HG03159 (cell line): ENCODE measurements at regions not wholly inside any gene's neighbourhood (a gene's known extent, or its start where the extent isn't known, plus 50 kb on each side); places are given as distances from the start of the nearest gene placed in this dataset.
A peak's percentile ranks its signal among the peaks of the same experiment; 100 is the strongest.
"Not testable (repeated sequence)": the region's sequence is repeated elsewhere in the genome, so short reads cannot be mapped to it uniquely, and the experiment has no call there.

Experiments used
- ATAC-seq: cut with Tn5 transposase; IDR thresholded peaks from one replicate; pipeline ENCODE4 v1.9.1; 2021; ENCODE audit warnings: mild to moderate bottlenecking, moderate library complexity; ENCODE audit not compliant: unreplicated experiment

GRCh38 chr1:93774707-93775106 is 93.1 kb upstream of the BCAR3 start:
- ATAC-seq = no peak

GRCh38 chr1:93773049-93773838 is 91.6 kb upstream of the BCAR3 start:
- ATAC-seq = no peak

DNA sequence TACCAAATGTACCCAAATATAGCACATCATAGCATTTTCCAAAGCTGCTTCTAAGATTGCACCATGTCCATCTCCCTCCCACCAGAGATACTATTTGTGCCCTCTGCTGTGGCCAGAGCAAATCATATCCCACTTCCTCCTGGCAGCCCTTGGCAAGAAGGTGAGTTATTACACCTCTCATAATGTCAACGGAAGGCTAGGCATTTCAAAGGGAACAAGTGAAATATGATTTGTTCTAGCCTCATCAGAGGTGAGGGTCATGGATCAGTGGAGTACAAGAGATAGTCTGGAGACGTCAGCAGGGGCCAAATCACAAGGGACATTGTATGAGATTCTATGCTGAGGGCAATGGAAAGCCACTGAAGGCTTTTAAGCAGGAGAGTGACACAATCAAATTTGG is 90.2 kb upstream of the BCAR3 start:
- ATAC-seq = no peak

DNA sequence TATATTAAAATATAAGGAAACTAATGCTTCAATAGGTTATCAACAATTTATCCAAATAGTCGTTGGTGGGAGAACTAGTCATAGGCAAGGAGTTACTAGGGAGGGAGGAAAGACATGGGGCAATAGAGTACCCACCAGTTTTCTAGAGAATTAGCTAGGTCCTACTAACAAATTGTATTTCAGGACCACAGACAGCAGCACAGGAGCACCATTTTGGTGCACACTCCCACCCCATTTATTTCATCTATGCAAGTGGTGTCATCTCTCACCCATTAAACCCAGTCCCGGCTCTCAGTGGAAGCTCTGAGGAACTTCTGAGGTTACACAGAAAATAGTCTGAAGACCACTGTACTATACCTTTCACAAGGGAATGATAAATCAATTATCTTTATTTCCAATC is 89.0 kb upstream of the BCAR3 start:
- no peak for ATAC-seq

GRCh38 chr1:93769777-93770176 is 88.1 kb upstream of the BCAR3 start:
- no peak for ATAC-seq

GRCh38 chr1:93768380-93768863 is 86.8 kb upstream of the BCAR3 start:
- ATAC-seq = no peak

DNA sequence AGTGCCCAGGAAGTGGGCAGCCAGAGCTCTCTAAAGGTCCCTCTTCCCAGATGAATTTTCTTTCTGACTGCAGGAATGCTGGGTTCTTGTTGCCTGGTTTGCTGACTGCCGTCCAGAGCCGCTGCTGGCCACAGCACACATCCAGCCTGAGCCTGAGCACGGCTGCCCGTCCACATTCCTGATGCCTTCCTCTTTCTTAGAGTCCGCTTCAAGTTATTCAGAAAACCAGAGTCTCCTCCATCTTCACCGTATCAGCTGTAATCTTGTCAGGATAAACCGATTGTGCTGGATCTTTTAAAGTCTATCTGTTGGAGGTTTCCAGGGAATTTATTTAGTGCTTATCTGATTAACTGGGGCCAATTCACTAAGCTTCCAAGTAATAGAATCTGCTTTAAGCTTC is 84.8 kb upstream of the BCAR3 start:
- no peak for ATAC-seq

GRCh38 chr1:93765099-93765498 is 83.5 kb upstream of the BCAR3 start:
- no peak for ATAC-seq

DNA sequence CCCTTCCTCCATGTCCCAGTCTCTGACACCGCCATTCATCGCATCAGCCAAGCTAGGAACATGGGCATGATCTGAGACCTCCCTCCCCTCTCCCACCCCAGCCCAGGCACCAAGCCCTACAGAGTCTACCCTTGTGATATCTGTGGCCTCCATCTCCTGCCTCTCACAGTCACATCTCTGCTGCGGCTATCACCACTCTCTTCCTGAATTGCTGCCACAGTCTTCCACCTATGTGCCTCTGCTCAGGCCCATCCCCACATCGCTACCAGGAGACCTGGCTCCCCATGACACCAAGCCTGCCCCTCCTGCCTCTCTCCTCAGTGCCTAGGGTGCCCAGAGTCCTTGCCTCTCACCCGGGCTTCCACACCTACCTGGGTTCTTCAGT is 82.7 kb upstream of the BCAR3 start:
- ATAC-seq = no peak

DNA sequence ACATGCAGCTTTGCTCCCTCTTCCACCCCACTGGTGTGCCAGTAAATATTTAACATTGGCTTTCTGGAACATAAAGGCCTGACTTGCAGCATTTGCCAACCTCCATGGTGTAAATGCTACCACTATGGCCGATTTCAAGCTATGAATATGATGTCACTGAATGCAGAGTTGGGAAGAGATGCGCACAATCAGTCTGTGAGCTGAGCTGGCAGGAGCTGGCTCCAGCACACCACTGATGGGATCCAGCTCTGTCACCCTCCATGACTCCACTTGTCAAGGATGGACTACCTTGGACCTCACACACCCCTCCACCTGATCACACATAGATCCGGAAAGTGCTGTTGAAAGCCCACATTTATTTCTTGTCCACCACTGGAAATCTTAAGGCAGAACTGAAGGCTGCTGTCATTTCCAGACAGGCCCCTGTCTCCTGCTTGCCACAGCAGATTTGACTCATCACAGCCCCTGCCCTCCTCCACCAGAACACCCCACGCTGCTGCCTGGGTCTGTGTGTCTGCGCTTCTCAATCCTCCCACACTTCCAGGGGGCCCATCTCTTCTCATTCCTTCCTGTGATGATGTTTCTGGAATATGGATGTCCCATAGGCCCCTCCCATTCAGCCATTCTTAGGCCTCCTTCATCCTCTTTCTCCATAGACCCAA is 82.2 kb upstream of the BCAR3 start:
- no peak for ATAC-seq

- no peak for ATAC-seq
Measured at GRCh38 chr1:93758842-93759515, 77.3 kb upstream of the BCAR3 start.

DNA sequence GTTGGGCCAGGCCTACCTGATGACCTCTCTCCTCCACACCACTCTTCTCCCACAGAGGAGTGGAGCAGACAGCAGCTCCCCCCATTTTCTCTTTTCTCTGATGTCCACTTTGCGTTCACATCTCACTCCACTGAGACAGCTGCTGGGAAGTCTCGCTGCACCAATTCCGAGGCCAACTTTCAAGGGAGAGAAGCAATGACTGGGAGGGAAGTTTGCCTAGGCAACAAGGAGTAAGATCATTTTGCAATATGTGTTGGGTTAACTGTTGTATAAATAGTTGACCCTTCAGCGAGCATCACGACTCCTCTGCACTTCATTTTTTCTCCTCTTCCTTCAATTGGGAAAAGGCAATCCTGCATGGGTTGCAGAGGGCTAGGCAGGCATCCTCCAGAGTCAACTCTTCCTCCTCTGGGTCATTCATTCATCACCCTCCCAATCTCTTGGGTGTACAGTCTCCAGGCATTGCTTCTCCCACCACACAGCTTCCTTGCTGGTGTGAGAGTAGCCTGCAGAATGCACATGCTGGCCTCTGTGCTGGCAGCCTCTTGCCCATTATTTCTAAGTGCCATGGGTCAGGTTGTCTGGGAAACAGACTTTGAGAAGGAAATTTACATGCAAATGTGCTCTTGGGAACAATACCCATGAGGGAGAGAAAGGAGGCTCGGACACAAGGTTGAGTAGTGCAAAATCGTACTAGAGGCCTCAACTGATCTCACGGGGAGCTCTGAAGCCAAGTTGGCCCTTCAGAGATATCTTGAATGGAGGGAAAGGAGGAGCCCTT is 75.8 kb upstream of the BCAR3 start:
- no peak for ATAC-seq

DNA sequence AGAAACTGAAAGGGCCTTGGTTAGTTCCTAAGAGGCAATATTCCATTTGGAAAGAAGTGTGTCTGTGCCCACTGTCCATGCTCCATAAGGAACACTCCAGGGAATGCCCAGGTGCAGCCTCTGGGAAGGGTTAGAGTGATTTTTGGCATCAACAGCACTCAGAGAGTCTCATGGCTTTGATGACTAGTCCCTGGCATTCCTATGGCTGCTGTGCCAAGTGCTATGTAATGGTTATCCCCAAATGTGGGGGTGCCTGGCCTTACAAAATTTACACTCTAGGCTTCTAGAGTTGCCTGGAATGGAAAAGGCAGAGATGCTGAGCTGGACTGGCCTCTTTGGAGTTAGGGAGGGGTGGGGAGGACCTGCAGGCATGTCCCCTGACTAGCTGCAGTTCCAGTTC is 75.0 kb upstream of the BCAR3 start:
- no peak for ATAC-seq

DNA sequence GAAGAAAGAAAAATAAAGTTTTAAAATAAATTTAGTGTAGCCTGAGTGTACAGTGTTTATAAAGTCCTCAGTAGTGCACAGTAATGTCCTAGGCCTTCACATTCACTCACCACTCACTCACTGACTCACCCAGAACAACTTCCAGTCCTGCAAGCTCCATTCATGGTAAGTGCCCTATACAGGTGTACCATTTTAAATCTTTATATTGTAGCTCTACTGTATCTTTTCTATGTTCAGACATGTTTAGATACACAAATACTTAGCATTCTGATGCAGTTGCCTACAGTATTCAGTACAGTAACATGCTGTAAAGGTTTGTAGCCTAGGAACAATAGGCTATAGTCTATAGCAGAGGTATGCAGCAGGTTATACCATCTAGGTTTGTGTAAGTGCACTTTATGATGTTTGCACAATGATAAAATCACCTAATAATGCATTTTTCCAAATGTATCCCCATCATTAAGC is 73.6 kb upstream of the BCAR3 start:
- not testable (repeated sequence) for ATAC-seq

DNA sequence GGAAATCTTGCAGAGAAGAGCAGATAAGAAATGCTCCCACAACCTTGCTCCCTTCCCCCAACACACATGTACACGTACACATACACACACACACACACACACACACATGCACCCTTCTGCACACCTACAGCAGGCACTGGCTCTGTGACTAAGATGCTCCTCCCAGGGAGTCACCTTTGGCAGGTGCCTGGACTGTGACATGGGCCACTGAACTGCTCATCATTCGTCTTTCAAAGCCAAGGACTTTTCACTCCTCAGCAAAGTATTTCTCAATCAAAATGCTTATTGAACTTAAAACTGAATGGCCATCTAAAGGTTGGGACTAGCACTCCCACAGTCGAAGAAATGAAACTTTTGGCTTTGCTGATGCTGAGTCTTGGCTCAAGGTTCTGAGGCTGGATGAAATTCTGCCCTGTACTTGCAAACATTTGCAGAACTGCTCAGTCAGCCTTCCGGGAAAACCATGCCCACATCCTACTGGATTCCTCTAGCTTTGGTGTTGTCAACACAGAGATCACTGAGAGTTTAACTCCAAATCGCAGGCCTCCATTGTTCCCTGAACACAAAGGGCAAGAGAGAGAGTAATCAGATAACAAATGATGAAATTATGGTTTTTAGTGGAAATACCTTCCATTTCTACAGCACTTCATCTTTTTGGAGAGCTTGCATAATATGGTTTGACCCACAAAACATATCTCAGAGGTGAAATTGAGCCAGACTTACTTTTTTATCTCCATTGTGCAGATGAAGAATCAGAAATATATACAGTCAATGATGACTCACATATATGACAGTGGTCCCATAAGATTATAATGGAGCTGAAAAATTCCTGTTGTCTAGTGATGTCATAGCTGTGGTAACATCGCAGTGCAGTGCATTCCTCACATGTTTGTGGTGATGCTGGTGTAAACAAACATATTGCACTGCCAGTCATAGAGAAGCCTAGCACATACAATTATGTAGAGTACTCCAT is 72.4 kb upstream of the BCAR3 start:
- no peak for ATAC-seq

DNA sequence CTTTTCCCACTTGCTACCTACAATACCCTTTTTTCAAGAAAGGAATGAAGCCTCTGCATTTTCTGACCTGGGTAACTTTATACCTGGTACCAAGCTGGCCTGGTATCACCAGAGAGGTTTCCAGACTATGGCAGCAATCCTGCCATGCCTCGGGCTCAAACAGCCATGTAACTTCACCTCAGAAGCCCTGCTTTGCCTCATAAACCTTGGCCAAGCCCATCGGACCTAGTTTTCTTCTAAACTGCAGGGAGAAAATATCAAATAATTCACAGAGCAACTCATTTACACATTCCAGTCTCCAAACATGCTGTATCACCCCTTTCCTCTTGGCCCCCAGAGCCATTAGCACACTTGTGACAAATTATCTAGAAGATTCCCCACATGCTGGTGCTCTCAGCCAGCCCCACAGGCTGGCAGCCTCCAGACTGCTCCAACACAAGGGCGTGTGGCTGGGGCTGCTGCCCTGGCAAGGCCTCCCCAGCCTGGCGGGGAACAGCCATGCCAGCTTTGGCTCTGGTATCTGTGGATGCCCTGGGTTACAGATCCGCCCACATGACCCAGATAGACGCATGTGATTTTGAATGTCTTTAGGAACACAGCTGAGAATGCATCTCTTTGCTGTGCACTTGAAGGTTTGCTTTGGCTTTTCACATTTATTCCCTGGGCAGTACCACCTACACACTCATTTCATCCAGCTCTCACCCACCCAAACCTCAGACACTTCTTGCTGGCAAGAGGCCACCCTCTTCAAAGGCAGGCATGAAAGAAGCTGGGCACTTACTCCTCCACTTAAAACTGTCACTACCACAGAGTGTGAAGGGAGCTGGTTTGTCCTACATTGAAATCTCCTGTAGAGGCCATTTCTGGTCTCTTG is 70.0 kb upstream of the BCAR3 start:
- ATAC-seq = no peak

DNA sequence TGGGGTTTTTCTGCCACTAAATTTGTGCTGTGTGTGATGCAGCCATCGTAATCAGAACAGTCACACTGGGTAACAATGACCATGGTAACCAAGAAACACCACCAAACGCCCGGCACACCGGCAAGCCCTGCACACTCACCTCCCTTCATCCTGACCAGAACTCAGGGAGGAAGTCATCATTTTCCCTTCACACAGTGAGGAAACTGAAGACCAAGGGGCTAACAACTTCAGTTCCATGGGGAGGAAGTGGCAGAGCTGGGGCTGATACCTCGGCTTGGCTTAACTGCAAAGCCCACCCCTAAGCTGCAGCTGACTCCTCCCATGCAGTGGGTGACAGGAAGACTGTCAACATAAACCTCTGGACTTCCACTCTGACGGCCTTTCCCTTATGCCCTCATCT is 69.3 kb upstream of the BCAR3 start:
- ATAC-seq = peak; percentile 46

DNA sequence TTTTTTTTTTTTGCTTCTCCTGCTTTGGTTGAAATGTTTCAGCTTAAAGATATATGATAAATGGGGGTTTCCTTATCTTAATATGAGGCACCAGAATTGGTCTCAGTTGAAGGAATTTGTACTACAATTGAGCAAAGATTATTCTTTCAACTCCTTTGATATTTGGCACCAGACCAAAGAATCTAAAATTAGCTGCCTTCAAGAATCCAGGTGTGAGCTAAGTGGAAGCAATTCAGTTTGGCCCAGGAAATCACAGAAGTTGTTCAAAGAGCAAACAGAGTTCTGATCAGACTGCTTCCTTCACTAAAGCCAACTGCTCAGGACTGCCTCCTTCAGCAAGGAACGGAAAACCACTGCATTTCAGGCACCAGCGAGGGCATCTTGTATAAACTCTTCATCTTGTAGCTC is 68.3 kb upstream of the BCAR3 start:
- peak; percentile 36 for ATAC-seq

DNA sequence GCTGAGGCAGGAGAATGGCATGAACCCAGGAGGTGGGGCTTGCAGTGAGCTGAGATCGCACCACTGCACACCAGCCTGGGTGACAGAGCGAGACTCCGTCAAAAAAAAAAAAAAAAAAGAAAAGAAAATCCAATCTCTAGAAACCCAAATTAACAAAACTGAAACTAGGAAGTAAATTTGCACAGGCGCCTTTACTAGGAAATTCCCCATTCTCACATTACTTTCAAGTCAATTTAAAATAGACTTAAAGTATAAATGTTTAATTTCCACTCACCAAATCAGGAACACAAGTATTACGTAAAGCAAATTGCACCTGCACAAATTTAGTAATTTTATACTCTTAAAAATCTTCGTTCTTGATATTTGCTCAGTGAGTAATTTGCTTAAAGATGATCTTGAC is 67.8 kb upstream of the BCAR3 start:
- no peak for ATAC-seq
